NT2/D1 (cell line): ENCODE measurements at regions not wholly inside any gene's neighbourhood (a gene's known extent, or its start where the extent isn't known, plus 50 kb on each side); places are given as distances from the start of the nearest gene placed in this dataset.

Experiments used
- SUZ12 ChIP-seq: IDR thresholded peaks from 2 replicates; pipeline ENCODE4 v1.6.1; 2011; ENCODE audit not compliant: insufficient read length, insufficient read depth; ENCODE audit errors: extremely low read depth
- ZNF274 ChIP-seq: IDR thresholded peaks from 2 replicates; pipeline ENCODE4 v1.6.1; 2011; ENCODE audit warnings: mild to moderate bottlenecking, low read depth, low read length

DNA sequence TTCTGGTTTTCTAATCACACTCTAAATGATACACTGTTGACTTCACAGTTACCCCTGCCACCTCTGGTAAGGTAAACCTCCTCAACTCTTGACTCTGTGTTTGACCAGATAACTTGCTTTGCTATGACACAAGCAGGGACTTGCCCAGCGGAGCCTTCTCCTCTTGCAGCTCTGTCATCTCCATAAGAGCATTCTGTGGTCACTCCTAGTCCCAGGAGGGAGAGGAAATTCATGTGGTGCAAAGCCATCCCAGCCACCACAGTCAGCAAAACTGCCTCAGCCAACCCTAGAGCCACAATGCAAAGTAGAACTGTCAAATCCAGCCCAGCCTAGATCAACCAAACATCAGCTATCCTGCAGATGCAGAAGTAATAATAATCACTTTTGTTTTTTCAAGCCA, 144.7 kb upstream of the GADL1 start:
- TF ChIP-seq ZNF274 (no peak), SUZ12 (no peak)
